IMR-90 (cell line): ENCODE measurements at regions not wholly inside any gene's neighbourhood (a gene's known extent, or its start where the extent isn't known, plus 50 kb on each side); places are given as distances from the start of the nearest gene placed in this dataset.

Experiments
- CEBPB ChIP-seq: IDR thresholded peaks from 2 replicates; pipeline ENCODE4 v1.6.1; 2012; ENCODE audit warnings: low read depth, low read length, improper control_type of control experiment
- FOS ChIP-seq: fragments of 150-350 bp; IDR thresholded peaks from 2 replicates; pipeline ENCODE4 v1.6.1; 2016; ENCODE audit warnings: low read depth, low read length
- MAZ ChIP-seq: IDR thresholded peaks from 2 replicates; pipeline ENCODE4 v1.6.1; 2012; ENCODE audit warnings: low read depth, mild to moderate bottlenecking, low read length, improper control_type of control experiment, moderate library complexity, borderline replicate concordance
- MXI1 ChIP-seq: IDR thresholded peaks from 2 replicates; pipeline ENCODE4 v1.6.1; 2012; ENCODE audit warnings: low read depth, mild to moderate bottlenecking, low read length, moderate library complexity, borderline replicate concordance
- POLR2A ChIP-seq: IDR thresholded peaks from 2 replicates; pipeline ENCODE4 v1.6.1; 2012; ENCODE audit warnings: mild to moderate bottlenecking, low read depth, low read length
- RAD21 ChIP-seq: IDR thresholded peaks from 2 replicates; pipeline ENCODE4 v1.6.1; 2012; ENCODE audit warnings: low read length, improper control_type of control experiment
- RFX5 ChIP-seq: IDR thresholded peaks from 2 replicates; pipeline ENCODE4 v1.8.0; 2012; ENCODE audit warnings: low read depth, mild to moderate bottlenecking, low read length, moderate library complexity
- SMC3 ChIP-seq: fragments of 150-350 bp; IDR thresholded peaks from 2 replicates; pipeline ENCODE4 v1.6.1; 2016; ENCODE audit warnings: low read depth, mild to moderate bottlenecking, antibody characterized with exemption, low read length, moderate library complexity
- TF ChIP-seq, protein P1 (sequence below): conservative IDR thresholded peaks from 2 replicates; pipeline ENCODE4 v1.5.1; 2012; ENCODE audit warnings: mild to moderate bottlenecking, low read depth, low read length, improper control_type of control experiment
- TF ChIP-seq, protein P2 (sequence below): fragments of 150-350 bp; IDR thresholded peaks from 2 replicates; pipeline ENCODE4 v1.6.1; 2017; ENCODE audit warnings: mild to moderate bottlenecking, antibody characterized with exemption, low read length, low read depth

DNA sequence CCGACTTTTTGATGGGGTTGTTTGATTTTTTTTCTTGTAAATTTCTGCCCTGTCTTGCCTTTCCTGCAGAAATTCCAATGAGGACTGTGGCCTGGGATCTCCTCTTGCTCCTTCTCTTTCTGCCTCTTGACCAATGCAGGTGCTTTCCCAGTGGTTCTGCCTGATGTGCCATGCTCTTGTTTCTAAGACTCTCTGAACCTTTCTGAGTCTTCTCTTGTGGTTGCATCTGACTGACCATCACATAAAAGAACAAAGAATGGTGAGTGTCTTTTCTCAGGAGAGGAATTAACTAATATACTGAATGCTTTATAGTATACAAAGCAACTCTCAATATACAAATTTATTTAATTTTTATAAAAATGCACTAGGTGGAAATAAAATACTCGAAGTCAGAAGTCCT is 424.6 kb downstream of the TRIB2 start:
- TF ChIP-seq RFX5 (no peak), SMC3 (no peak), POLR2A (no peak), CEBPB (no peak), MAZ (no peak), MXI1 (no peak), RAD21 (no peak), FOS (no peak)
- TF ChIP-seq, protein P1, sequence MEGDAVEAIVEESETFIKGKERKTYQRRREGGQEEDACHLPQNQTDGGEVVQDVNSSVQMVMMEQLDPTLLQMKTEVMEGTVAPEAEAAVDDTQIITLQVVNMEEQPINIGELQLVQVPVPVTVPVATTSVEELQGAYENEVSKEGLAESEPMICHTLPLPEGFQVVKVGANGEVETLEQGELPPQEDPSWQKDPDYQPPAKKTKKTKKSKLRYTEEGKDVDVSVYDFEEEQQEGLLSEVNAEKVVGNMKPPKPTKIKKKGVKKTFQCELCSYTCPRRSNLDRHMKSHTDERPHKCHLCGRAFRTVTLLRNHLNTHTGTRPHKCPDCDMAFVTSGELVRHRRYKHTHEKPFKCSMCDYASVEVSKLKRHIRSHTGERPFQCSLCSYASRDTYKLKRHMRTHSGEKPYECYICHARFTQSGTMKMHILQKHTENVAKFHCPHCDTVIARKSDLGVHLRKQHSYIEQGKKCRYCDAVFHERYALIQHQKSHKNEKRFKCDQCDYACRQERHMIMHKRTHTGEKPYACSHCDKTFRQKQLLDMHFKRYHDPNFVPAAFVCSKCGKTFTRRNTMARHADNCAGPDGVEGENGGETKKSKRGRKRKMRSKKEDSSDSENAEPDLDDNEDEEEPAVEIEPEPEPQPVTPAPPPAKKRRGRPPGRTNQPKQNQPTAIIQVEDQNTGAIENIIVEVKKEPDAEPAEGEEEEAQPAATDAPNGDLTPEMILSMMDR: no peak
- TF ChIP-seq, protein P2, sequence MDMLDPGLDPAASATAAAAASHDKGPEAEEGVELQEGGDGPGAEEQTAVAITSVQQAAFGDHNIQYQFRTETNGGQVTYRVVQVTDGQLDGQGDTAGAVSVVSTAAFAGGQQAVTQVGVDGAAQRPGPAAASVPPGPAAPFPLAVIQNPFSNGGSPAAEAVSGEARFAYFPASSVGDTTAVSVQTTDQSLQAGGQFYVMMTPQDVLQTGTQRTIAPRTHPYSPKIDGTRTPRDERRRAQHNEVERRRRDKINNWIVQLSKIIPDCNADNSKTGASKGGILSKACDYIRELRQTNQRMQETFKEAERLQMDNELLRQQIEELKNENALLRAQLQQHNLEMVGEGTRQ: no peak
